IMR-90 (cell line): ENCODE measurements at regions not wholly inside any gene's neighbourhood (a gene's known extent, or its start where the extent isn't known, plus 50 kb on each side); places are given as distances from the start of the nearest gene placed in this dataset.

Source experiments
- BHLHE40 ChIP-seq: fragments of 150-350 bp; IDR thresholded peaks from 2 replicates; pipeline ENCODE4 v1.6.1; 2016; ENCODE audit warnings: mild to moderate bottlenecking, low read depth, low read length
- ELK1 ChIP-seq: fragments of 150-350 bp; IDR thresholded peaks from 2 replicates; pipeline ENCODE4 v1.6.1; 2016; ENCODE audit warnings: low read depth, mild to moderate bottlenecking, low read length, moderate library complexity, borderline replicate concordance
- MAFK ChIP-seq: IDR thresholded peaks from 2 replicates; pipeline ENCODE4 v1.6.1; 2012; ENCODE audit warnings: low read depth, low read length, improper control_type of control experiment
- MAZ ChIP-seq: IDR thresholded peaks from 2 replicates; pipeline ENCODE4 v1.6.1; 2012; ENCODE audit warnings: low read depth, mild to moderate bottlenecking, low read length, improper control_type of control experiment, moderate library complexity, borderline replicate concordance
- MXI1 ChIP-seq: IDR thresholded peaks from 2 replicates; pipeline ENCODE4 v1.6.1; 2012; ENCODE audit warnings: low read depth, mild to moderate bottlenecking, low read length, moderate library complexity, borderline replicate concordance
- POLR2A ChIP-seq: IDR thresholded peaks from 2 replicates; pipeline ENCODE4 v1.6.1; 2012; ENCODE audit warnings: mild to moderate bottlenecking, low read depth, low read length
- RAD21 ChIP-seq: IDR thresholded peaks from 2 replicates; pipeline ENCODE4 v1.6.1; 2012; ENCODE audit warnings: low read length, improper control_type of control experiment
- RFX5 ChIP-seq: IDR thresholded peaks from 2 replicates; pipeline ENCODE4 v1.8.0; 2012; ENCODE audit warnings: low read depth, mild to moderate bottlenecking, low read length, moderate library complexity
- SMC3 ChIP-seq: fragments of 150-350 bp; IDR thresholded peaks from 2 replicates; pipeline ENCODE4 v1.6.1; 2016; ENCODE audit warnings: low read depth, mild to moderate bottlenecking, antibody characterized with exemption, low read length, moderate library complexity
- USF2 ChIP-seq: fragments of 150-350 bp; IDR thresholded peaks from 2 replicates; pipeline ENCODE4 v1.6.1; 2017; ENCODE audit warnings: mild to moderate bottlenecking, antibody characterized with exemption, low read length, low read depth
- TF ChIP-seq, protein P1 (sequence below): conservative IDR thresholded peaks from 2 replicates; pipeline ENCODE4 v1.5.1; 2012; ENCODE audit warnings: mild to moderate bottlenecking, low read depth, low read length, improper control_type of control experiment

DNA sequence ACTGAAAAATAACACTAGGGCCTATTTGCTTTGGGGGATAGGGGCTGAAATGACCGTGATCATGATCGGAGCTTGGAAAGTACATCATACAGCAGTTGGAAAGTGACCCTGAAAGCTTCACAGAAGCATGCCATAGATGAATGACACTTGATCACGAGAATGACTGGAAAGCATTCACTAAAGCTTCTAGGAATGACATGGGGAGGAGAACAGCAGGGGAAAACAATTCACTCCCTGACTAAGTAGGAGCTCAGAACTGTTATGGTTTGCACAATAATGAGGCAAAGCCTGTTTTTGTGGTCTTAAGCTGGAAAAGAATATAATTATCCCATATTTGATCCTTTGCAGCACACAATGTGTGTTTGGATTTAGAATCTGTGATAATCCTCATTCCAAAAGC is 237.5 kb downstream of the NOL4 start:
- TF ChIP-seq, protein P1, sequence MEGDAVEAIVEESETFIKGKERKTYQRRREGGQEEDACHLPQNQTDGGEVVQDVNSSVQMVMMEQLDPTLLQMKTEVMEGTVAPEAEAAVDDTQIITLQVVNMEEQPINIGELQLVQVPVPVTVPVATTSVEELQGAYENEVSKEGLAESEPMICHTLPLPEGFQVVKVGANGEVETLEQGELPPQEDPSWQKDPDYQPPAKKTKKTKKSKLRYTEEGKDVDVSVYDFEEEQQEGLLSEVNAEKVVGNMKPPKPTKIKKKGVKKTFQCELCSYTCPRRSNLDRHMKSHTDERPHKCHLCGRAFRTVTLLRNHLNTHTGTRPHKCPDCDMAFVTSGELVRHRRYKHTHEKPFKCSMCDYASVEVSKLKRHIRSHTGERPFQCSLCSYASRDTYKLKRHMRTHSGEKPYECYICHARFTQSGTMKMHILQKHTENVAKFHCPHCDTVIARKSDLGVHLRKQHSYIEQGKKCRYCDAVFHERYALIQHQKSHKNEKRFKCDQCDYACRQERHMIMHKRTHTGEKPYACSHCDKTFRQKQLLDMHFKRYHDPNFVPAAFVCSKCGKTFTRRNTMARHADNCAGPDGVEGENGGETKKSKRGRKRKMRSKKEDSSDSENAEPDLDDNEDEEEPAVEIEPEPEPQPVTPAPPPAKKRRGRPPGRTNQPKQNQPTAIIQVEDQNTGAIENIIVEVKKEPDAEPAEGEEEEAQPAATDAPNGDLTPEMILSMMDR, result no peak
- TF ChIP-seq ELK1, result no peak
- TF ChIP-seq POLR2A, result no peak
- TF ChIP-seq RFX5, result no peak
- no peak for TF ChIP-seq SMC3
- no peak for TF ChIP-seq MXI1
- no peak for TF ChIP-seq MAFK
- no peak for TF ChIP-seq USF2
- TF ChIP-seq BHLHE40, result no peak
- TF ChIP-seq RAD21, result no peak
- no peak for TF ChIP-seq MAZ
